Stimulated activated CD8-positive, alpha-beta memory T cell treated with anti-CD3 and anti-CD28 coated beads, Interleukin-4, amount 100 ng/mL, for 24 hours (primary cell): ENCODE measurements at regions not wholly inside any gene's neighbourhood (a gene's known extent, or its start where the extent isn't known, plus 50 kb on each side); places are given as distances from the start of the nearest gene placed in this dataset.
"Not testable (repeated sequence)": the region's sequence is repeated elsewhere in the genome, so short reads cannot be mapped to it uniquely, and the experiment has no call there.

ENCODE experiments used
- DNase-seq: peaks from one replicate; pipeline ENCODE4 v3.0.0-alpha.2; 2020; ENCODE audit warnings: low read depth

DNA sequence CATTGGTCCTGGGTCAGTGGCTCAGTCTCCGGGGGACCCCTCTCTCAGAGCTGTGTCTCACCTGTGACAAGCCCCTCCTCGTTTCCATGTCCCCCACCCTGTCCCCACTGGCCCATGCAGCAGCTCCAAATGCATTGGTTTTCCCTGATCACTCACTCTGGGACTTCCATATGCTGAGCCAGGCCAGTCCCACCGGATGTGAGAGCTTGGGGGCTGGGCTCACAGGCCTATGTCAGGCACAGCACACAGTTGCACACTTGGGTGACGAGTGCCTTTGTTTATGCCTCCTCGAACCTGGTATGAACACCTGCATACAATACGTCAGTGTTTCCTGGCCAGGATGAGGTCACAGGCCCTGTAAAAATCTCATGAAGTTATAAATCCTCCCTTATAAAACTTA lies 232.5 kb downstream of the TFCP2L1 start:
- no peak for DNase-seq

DNA sequence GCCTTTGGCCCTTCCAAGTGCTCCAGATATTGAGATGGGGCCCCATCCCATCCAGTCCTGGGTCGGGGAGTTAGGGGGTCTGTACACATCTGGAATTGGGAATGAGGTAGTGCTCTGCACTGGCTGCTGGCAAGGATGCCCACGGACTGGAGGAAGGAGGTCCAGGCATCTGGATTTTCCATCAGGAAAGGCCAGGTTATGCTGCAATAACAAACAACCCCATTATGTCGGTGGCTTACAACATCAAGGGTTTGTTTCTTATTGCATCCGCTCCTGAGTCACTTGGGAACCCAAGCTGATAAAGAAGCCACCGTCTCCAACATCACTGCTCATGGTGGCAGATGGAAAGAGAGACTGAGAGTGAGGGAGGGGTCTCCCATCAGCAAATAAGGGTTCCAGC lies 229.9 kb downstream of the TFCP2L1 start:
- no peak for DNase-seq

DNA sequence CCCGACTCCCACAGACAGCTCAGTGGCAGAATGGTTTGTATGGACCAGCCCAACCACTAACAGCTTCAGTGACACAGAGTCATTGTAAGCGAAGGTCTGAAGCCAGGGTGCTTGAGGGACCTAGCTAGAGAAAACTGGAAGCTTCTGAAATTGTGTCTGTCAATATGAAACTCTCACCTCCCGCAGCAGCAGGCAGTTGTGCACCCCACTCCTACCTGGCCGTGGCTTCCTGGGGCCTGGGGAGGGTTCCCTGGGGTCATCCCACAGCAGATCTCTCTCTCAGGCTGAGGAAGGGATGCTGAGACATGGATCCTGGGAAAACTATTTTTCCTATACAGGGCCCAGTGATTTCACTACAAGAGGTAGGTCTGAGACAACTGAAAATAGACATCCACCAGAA lies 229.5 kb downstream of the TFCP2L1 start:
- no peak for DNase-seq

DNA sequence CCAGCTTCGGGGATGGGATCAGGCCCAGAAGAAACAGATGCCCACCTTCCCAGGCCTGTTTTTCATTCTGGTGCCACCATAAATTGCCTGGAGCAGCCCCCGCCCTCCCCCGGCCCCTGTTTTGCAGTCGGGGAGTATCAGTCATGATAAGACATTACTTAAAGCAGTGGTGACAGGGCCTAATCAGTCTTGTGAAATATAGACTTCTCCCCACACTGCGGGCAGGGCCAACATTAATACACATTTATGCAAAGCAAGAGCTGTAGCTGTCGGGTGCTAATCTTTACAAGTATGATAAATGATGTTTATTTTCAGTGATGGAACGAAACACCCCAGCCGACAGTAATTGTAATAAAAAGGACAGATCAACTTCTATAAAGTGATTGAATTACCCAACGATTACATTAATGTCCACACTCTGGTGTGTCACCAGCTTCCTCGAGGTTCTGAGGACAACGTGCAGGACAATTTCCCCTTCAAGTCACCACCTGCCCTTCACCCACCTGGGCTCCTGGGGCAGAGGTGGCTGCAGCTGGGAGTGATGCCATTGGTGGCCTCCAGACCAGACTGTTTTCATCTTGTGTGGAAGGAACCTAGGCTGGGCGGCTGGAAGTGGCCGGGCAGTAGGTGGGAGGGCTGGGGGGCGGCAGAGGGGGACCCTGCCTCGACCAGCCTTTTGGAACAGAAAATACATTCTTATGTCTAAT lies 226.0 kb downstream of the TFCP2L1 start:
- DNase-seq = no peak

DNA sequence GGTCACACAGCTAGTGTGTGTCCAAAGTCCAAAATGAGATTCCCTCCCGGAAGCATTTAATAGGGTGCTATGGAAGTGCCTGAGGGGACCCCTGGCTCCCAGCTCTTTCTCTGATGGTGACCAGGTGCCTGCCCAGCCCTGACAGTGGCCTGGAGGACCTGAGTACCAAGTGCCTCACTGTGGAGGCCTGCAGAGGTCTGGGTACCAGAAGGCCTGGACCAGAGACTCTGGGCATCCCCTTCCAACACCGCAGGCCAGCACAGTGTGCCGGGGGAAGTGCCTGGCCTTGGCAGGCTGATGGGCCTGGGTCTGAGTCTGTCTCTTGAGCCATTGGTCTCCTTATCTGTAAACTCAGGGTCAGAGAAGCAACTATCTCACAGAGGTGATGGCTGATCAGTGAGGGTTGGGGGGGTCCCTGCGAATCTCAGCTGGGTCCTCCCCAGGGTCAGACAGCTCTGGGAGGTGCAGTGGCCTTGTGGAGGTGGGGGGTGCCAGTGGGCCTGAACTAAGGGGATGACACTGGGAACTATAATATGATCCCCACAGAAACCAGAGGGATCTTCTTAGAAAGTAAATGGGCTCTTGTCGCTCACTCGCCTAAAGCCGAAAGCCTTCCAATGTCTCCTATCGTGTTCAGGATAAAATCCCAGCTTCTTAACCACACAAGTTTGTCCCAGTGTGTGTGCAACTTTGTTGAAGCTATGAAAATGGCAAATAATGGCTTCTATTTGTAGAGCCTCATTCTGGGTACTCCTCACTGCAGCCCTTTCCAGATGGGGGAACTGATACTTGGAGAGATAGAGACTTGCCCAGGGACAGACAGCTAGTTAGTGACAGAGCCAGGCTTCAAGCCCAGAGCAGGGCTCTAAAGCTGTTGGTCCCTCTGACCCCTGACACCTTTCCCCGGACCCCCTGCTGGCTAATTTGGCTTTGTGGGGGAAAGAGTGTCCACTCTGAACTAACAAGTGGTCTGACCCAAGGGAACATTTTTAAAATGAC lies 225.1 kb downstream of the TFCP2L1 start:
- DNase-seq = no peak

DNA sequence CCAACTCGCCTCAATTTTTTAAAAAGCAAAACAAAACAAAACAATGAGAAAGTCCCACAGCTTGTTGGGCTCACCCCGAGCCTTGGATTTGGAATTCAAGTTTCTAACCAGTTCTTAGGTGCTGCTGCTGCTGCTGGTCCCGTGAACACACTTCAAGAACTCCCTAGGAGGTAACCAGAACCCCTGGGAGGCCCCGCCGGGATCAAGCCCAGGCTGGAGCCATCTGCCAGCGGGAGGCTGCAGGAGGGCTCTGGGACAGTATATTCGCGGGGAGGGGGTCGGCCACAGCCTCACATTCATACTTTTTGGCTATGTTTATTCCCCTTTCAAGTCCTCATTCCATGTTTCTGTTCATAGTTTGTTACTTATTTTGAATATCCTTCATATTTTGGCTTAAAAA lies 223.4 kb downstream of the TFCP2L1 start:
- DNase-seq = no peak

DNA sequence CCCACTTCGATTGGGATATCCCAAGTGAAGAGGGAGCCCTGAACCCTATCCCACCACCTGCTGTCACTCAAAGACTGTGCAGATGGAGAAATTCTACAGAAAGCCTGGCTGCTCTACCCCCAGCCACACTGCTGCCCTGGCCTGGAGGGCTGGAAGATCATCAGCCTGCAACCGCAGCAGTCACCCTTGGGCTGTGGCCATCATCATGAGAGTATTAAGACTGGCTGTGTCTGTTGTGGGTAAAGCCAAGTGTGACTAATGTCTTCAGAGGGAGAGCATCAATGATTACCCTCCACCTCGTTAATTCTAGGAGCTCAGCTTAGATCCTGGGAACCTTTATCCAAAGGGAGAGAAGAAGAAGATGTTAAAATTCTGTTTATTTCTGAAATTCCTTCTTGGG lies 221.5 kb downstream of the TFCP2L1 start:
- no peak for DNase-seq

DNA sequence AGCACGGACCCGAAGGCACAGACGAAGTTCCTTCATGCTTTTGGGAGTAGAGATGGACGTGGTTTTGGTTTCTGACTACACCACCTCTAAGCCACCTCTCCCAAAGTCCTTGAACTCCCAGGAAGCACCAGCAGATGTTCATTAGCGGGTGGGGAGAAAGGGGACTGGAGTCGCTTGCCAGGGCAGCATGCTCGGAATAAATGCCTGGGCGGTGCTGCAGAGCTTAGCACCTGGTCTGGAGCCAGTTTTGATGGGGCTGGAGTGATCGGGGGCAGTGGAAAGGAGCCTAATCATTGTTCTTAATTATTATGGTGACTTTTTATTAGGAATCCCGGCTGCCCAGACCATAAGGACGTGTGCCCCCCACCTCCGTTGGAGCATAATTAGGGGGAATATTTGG lies 220.8 kb downstream of the TFCP2L1 start:
- DNase-seq = no peak

DNA sequence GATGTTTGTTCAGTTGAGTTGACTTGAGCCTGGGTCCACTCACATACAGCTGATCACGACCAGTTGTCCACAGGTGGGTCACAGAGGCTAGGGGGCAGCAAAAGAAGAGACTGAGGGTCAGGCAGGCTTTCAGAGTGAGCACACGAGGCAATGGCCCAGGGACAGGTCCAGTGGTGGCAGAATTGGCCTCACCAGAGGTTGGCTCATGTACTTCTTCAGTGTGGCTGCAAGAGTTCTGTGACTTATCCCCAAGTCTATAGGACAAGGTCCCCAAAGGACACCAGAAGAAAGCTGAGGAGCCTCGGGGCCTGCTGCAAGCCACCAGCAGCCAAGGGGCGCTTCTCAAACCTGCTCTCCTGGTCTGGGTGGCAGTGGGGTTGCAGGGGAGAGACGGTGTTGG lies 219.8 kb downstream of the TFCP2L1 start:
- no peak for DNase-seq

DNA sequence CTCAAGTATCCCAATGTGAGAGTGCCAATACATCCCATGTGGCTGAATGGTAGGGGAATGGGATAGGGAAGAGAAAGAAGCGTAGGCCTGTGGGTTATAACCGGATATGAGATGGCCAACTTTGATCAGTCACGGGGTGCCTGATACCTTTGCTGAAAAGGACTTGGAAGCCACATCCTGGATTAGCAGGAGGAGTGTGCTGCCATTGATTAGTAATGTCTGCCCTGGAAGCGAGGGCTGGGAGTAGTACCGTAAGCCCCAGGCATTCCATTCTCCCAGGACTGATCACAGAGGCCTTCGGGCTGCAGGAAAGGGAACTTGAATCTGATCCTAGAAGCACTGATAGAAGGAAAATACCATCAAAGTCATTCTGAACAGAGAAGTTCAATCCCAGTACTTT lies 218.5 kb downstream of the TFCP2L1 start:
- no peak for DNase-seq

DNA sequence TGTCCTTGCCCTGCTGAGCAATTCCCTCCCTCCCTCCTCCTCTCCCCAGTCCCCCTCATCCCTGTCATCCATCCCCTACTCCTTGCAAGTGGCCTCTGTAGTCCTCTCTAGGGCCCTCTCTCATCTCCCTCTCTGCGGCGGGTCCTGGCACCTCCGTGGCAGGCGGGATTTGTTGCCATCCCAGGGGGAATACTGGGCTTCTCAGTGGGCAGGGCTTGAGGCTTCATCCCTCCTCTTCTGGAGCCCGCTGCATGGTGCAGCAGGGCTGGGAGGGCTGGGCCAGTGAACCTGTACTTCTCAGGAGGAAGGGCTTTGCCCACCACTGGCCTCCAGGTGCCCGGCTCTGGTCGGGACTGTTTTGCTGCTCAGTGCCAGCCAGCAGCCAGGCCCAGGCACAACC lies 216.2 kb downstream of the TFCP2L1 start:
- no peak for DNase-seq

DNA sequence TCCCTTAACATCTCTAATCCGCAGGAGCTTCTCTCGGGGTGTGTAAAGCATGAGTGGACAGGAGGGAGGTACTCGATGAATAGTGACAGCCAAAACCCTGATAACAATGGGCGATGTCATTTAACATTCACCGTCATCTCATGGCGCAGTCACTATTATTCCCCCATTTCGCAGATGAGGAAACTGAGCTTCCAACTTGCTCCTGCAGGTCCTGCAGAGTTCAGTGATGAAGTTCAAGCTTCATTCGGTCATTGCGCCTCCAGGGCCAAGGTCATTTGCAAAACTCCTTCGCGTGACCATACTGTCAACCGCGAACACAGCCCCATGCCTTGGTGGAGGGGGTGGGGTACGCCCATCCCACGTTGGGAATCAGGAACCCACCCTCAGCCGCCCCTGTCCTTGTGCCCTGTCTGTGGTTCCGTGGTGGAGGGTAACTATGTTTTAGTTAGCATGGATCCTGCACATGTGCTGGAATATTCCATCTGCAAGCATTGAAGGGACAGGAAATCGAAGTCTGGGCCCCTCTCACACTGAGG lies 215.5 kb downstream of the TFCP2L1 start:
- no peak for DNase-seq

DNA sequence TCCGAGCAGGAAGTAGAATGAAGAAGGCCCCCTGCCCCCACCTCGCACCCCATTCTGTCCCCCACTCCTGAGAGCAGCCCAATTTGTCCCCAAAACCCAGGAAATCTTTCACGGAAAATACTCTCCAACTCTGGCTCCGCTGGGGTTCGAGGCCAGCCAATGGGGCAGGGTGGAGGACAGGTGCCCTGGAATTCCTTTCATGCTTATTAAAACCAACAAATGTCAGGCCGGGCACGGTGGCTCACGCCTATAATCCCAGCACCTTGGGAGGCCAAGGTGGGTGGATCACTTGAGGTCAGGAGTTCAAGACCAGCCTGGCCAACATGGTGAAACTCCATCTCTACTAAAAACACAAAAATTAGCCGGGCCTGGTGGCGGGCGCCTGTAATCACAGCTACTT lies 214.9 kb downstream of the TFCP2L1 start:
- DNase-seq = not testable (repeated sequence)

DNA sequence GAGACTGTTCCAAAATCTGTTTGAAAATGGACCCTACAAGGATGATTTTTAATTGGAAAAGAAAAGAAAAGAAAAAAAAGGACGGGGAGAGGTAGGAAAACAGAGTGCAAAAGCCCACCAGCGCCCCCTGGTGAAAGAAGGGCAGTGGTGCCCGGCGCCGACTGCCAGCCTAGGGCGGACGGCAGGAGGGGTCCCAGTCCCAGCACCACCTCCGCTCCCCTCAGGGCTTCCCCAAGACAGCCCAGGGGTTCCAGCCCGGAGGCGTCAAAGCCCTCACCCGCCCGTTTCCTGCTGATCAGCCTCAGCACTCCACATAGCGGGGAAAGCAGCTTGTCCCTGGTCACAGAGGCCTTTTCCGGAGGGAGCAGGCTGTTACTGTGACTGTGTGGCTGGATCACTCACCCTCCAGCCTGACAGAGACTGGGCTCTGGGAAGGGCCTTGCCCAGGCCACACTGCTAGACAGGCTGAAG lies 213.9 kb downstream of the TFCP2L1 start:
- DNase-seq = peak; percentile 17

DNA sequence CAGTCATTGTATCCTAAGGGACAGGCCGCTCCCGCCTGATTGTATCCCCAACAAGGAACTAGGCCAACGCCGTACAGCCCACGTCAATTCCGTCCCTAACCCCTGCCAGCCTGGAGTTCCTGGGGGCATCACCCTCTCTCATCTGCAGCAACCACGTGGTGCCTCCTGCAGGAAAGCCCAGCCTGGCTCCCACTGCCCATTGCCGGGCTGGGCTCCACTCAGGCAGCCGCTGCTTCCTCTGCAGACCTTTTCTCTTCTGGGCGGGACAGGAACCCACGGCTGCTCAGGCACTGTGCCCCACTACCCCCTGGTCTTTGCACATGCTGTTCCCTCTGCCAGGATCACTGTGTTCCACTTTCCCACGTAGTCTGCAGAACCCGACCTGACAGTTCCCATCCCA lies 212.2 kb downstream of the TFCP2L1 start:
- no peak for DNase-seq

DNA sequence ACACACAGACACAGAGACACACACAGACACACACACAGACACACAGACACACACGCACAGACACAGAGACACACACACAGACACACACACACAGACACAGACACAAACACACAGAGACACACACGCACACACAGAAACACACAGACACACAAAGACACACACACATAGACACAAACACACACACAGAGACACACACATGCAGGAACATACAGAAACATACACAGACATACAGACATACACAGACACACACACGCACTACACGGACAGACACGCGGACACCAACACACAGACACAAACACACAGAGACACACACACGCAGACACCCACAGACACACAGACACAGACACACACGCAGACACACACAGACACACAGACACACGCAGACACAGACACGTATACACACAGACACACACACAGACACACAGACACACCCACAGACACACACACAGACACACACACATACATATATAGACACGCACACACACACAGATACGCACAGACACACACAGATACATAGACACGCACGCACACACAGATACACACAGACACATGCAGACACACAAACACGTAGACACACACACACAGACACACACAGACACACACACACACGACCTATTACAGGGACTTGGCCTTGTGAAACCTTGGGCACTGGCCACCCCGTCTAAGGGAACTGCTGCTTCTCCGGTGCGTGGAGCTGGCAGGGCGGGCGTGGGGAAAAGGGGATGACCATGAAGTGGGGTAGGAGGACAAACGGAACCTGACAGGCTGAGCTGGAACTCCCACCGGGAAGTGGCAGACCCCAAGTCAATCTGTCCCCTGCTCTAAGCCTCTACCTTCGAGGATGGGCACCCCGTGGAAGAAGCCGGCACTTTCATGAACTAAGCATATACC lies 211.4 kb downstream of the TFCP2L1 start:
- no peak for DNase-seq

DNA sequence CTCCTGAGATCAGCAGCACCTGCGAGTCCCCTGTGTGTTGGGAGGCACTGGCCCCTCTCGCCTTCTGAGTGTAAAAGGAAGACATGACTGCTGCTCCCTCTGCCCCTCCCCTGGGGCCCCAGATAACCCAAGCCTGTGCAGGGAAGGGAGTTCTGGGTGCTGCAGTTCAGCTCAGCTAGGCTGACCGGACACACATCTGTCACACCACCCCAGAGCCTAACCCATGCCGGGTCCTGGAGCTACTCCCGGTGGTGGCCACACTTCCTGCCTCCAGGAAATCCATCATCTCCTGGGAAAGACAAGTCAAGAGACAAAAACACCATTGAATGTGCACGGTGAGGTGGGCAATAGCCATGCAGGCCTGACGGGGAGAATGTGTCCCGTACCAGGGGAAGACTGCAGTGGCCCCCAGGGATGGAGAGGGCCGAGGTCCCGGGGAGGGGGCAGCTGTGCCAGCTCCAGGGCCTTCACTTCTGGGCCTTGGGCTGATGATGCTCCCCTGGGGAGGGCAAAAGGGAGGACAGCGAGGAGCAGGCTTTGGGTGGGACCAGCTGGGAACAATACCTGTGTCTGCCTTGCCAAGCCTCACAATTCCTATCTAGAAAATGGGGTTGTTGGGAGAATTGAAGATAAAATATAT lies 210.6 kb downstream of the TFCP2L1 start:
- DNase-seq = no peak

DNA sequence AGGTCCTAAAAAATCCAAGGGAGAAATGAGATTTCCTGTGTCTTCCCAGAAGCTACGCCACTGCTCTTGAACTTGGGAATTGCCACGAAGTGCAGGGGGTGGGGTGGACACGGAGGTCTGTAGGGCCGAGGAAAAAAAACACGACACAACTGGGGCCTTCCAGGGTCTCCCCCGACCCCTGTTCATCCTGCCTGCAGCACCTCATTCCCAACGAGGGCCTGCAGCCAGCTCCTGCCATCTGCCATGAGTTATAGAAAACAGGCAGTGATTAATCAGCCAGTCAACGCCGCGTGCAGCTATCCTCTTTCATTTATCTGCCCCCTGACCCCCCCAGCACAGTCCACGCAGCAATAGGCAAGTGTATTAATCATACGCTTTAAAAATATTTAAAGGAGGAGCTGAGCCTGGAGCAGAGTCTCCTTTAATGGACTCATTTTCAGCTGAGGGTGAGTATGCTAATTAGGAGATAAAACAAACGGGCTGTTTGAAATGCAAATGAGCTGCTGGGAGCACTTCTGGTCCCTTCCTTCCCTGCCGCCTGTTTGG lies 209.9 kb downstream of the TFCP2L1 start:
- DNase-seq = peak; percentile 5

DNA sequence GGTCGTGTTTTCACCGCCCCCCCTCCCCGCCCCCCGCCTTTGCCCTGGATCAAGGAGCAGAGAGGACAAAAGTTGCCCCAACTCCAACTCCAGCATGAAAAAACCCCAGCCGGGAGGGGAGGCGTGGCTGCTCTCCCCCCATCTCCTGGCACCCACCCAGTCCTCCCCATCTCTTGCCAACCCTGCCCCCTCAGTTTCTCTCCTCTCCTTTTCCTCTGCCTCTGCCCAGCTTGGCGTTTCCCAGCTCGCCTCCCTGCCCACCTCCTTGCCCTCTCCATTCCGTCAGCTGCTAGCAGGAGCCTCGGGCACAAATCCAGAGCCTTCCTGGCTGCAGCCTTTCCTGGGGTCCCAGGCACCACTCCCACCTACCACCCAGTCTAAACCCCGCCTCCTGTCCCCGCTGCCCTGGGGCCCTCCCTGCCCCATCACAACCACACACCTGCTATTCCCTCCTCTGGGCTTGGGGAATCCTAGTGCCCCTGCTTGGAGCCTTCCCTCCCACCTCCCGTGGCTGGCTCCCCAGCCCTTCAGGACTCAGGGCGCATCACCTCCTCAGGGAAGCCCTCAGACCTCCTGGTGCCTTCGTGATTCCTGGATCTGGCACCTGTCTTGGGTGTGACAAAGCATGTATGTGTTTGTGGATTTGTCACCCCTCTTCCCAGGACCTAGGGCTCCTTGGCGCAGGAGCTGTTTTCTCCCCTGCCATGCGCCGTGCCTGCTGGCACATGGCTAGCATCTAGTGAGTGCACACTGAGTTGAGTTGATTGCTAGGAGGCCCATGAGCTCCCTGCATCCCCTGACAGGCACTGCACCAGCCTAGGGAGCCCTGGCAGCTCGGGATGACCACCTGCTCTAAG lies 209.1 kb downstream of the TFCP2L1 start:
- DNase-seq = no peak

DNA sequence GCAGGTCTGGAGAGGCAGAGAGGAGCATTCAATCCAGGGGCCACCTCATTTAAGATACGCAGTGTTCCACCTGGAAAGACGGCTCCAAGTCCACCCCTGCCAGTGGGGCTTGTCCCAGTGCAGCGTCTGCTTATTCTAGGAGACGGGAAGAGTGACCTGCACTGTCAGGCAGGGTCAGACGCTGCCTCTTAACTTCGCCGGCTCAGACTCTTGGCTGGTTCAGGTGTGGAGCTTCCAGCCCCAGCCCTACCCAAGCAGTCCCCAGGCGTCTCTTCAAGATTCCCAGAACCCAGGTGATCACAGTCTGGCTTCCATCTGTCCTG lies 208.5 kb downstream of the TFCP2L1 start:
- no peak for DNase-seq
